GM23338 (cell line): ENCODE measurements at regions not wholly inside any gene's neighbourhood (a gene's known extent, or its start where the extent isn't known, plus 50 kb on each side); places are given as distances from the start of the nearest gene placed in this dataset.
"Not testable (repeated sequence)": the region's sequence is repeated elsewhere in the genome, so short reads cannot be mapped to it uniquely, and the experiment has no call there.

ENCODE experiments used
- ATAC-seq: fragments of 200-7000 bp; cut with Tn5 transposase; 3 replicates; pipeline ENCODE4 v1.9.1; 2020
- DNase-seq: peaks from one replicate; pipeline ENCODE4 v3.0.0-alpha.2; 2015; ENCODE audit warnings: low spot score
- H2AFZ ChIP-seq: fragments of 200-600 bp; sonication (generic); 2 replicates; pipeline ENCODE4 v1.8.0; 2016; ENCODE audit warnings: antibody characterized with exemption, mild to moderate bottlenecking, moderate library complexity
- H3F3A ChIP-seq: fragments of 200-600 bp; sonication (generic); replicated peaks from 2 replicates; pipeline ENCODE4 v1.8.0; 2017; ENCODE audit warnings: antibody characterized with exemption, mixed run types, low read depth
- H3K27ac ChIP-seq: fragments of 200-600 bp; sonication (generic); 2 replicates; pipeline ENCODE4 v1.6.1; 2016; ENCODE audit warnings: low read depth
- H3K27me3 ChIP-seq: fragments of 200-600 bp; sonication (generic); 2 replicates; pipeline ENCODE4 v1.8.0; 2016; ENCODE audit warnings: mild to moderate bottlenecking, mixed run types, moderate library complexity; ENCODE audit not compliant: insufficient read depth
- H3K36me3 ChIP-seq: fragments of 200-600 bp; sonication (generic); 2 replicates; pipeline ENCODE4 v1.8.0; 2016; ENCODE audit warnings: mild to moderate bottlenecking; ENCODE audit not compliant: insufficient read depth
- H3K4me1 ChIP-seq: fragments of 200-600 bp; sonication (generic); 2 replicates; pipeline ENCODE4 v1.8.0; 2016; ENCODE audit warnings: mild to moderate bottlenecking, moderate library complexity; ENCODE audit not compliant: insufficient read depth
- H3K4me2 ChIP-seq: fragments of 200-600 bp; sonication (generic); 2 replicates; pipeline ENCODE4 v1.7.1; 2017; ENCODE audit warnings: mixed run types
- H3K4me3 ChIP-seq: fragments of 200-600 bp; sonication (generic); 2 replicates; pipeline ENCODE4 v1.6.1; 2016; ENCODE audit warnings: mixed run types
- H3K79me2 ChIP-seq: fragments of 200-600 bp; sonication (generic); replicated peaks from 2 replicates; pipeline ENCODE4 v1.8.0; 2017; ENCODE audit warnings: mild to moderate bottlenecking; ENCODE audit not compliant: insufficient read depth
- H3K9me2 ChIP-seq: fragments of 200-600 bp; sonication (generic); 2 replicates; pipeline ENCODE4 v1.8.0; 2017; ENCODE audit not compliant: insufficient read depth
- H4K20me1 ChIP-seq: fragments of 200-600 bp; sonication (generic); replicated peaks from 2 replicates; pipeline ENCODE4 v1.8.0; 2017; ENCODE audit warnings: mild to moderate bottlenecking; ENCODE audit not compliant: insufficient read depth
- H3K27ac Mint-ChIP-seq: 2 replicates; pipeline ENCODE4 v1.8.0; 2020; ENCODE audit warnings: inconsistent platforms, mild to moderate bottlenecking, moderate library complexity, mixed read lengths
- H3K27me3 Mint-ChIP-seq: 3 replicates; pipeline ENCODE4 v1.8.0; 2022; ENCODE audit warnings: low read depth, mild to moderate bottlenecking, moderate library complexity, mixed read lengths, inconsistent platforms; ENCODE audit not compliant: insufficient read depth, poor library complexity
- H3K36me3 Mint-ChIP-seq: 3 replicates; pipeline ENCODE4 v1.8.0; 2021; ENCODE audit warnings: low read depth, mild to moderate bottlenecking, inconsistent platforms, moderate library complexity, mixed read lengths
- H3K4me1 Mint-ChIP-seq: 3 replicates; pipeline ENCODE4 v1.8.0; 2020; ENCODE audit warnings: mild to moderate bottlenecking, inconsistent platforms, mixed read lengths
- H3K4me3 Mint-ChIP-seq: 3 replicates; pipeline ENCODE4 v1.8.0; 2021; ENCODE audit warnings: moderate library complexity, mild to moderate bottlenecking, inconsistent platforms, mixed read lengths
- H3K9me3 Mint-ChIP-seq: 3 replicates; pipeline ENCODE4 v1.8.0; 2020; ENCODE audit warnings: moderate library complexity, mild to moderate bottlenecking, inconsistent platforms, mixed read lengths
- EZH2phosphoT487 ChIP-seq: fragments of 200-600 bp; sonication (generic); IDR thresholded peaks from one replicate; pipeline ENCODE4 v1.8.1; 2018; ENCODE audit warnings: antibody characterized with exemption; ENCODE audit not compliant: unreplicated experiment
- NANOG ChIP-seq: IDR thresholded peaks from 2 replicates; pipeline ENCODE4 v1.6.1; 2016; ENCODE audit warnings: antibody characterized with exemption, borderline replicate concordance
- TF ChIP-seq, protein P1 (sequence below): IDR thresholded peaks from one replicate; pipeline ENCODE4 v1.6.1; 2018; ENCODE audit warnings: antibody characterized with exemption; ENCODE audit not compliant: unreplicated experiment

- H3K4me3 ChIP-seq, result no peak overlapping the region
- no peak for ATAC-seq
- no peaks in the 10 kb centered on the region for H4K20me1 ChIP-seq
- Mint-ChIP-seq H3K36me3 (no peaks in the 10 kb centered on the region), H3K9me3 (peaks cover 5% of the 10 kb centered on the region; the same call in 2 of the 3 replicates), H3K4me1 (no peaks in the 10 kb centered on the region), H3K4me3 (no peak overlapping the region), H3K27me3 (no peaks in the 10 kb centered on the region), H3K27ac (no peak overlapping the region)
- no peak for DNase-seq
- no peak overlapping the region for H3K27ac ChIP-seq
- no peaks in the 10 kb centered on the region for H3K4me1 ChIP-seq
- no peak for TF ChIP-seq EZH2phosphoT487
- no peak for TF ChIP-seq NANOG
- no peak overlapping the region for H2AFZ ChIP-seq
- H3F3A ChIP-seq, result no peaks in the 10 kb centered on the region
- no peaks in the 10 kb centered on the region for H3K9me2 ChIP-seq
- no peaks in the 10 kb centered on the region for H3K79me2 ChIP-seq
- H3K27me3 ChIP-seq, result no peaks in the 10 kb centered on the region
- no peaks in the 10 kb centered on the region for H3K36me3 ChIP-seq
- no peak overlapping the region for H3K4me2 ChIP-seq
Measured at GRCh38 chr5:120124031-120124430, 340.1 kb upstream of the PRR16 start.

- no peaks in the 10 kb centered on the region for H3K4me1 ChIP-seq
- H3K9me3 Mint-ChIP-seq, result peaks cover 7% of the 10 kb centered on the region; the same call in 2 of the 3 replicates
- no peaks in the 10 kb centered on the region for H3K27me3 Mint-ChIP-seq
- no peak overlapping the region for H3K27ac Mint-ChIP-seq
- TF ChIP-seq, protein P1, sequence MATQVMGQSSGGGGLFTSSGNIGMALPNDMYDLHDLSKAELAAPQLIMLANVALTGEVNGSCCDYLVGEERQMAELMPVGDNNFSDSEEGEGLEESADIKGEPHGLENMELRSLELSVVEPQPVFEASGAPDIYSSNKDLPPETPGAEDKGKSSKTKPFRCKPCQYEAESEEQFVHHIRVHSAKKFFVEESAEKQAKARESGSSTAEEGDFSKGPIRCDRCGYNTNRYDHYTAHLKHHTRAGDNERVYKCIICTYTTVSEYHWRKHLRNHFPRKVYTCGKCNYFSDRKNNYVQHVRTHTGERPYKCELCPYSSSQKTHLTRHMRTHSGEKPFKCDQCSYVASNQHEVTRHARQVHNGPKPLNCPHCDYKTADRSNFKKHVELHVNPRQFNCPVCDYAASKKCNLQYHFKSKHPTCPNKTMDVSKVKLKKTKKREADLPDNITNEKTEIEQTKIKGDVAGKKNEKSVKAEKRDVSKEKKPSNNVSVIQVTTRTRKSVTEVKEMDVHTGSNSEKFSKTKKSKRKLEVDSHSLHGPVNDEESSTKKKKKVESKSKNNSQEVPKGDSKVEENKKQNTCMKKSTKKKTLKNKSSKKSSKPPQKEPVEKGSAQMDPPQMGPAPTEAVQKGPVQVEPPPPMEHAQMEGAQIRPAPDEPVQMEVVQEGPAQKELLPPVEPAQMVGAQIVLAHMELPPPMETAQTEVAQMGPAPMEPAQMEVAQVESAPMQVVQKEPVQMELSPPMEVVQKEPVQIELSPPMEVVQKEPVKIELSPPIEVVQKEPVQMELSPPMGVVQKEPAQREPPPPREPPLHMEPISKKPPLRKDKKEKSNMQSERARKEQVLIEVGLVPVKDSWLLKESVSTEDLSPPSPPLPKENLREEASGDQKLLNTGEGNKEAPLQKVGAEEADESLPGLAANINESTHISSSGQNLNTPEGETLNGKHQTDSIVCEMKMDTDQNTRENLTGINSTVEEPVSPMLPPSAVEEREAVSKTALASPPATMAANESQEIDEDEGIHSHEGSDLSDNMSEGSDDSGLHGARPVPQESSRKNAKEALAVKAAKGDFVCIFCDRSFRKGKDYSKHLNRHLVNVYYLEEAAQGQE, result no peak
- no peak for TF ChIP-seq NANOG
- no peak overlapping the region for H2AFZ ChIP-seq
- no peaks in the 10 kb centered on the region for H3K9me2 ChIP-seq
- no peaks in the 10 kb centered on the region for H3K79me2 ChIP-seq
- ATAC-seq, result no peak
- no peak for DNase-seq
- no peak overlapping the region for H3K4me3 ChIP-seq
- no peak overlapping the region for H3K4me2 ChIP-seq
- no peaks in the 10 kb centered on the region for H3K27me3 ChIP-seq
- H3K4me1 Mint-ChIP-seq, result no peaks in the 10 kb centered on the region
- H3F3A ChIP-seq, result no peaks in the 10 kb centered on the region
- no peak overlapping the region for H3K4me3 Mint-ChIP-seq
- H3K36me3 Mint-ChIP-seq, result 0 out of 3 replicates have a peak, but pooled peaks cover 3% of the 10 kb centered on the region
- H3K27ac ChIP-seq, result no peak overlapping the region
- H4K20me1 ChIP-seq, result no peaks in the 10 kb centered on the region
- no peaks in the 10 kb centered on the region for H3K36me3 ChIP-seq
Measured at GRCh38 chr5:120124961-120125360, 339.1 kb upstream of the PRR16 start.

DNA sequence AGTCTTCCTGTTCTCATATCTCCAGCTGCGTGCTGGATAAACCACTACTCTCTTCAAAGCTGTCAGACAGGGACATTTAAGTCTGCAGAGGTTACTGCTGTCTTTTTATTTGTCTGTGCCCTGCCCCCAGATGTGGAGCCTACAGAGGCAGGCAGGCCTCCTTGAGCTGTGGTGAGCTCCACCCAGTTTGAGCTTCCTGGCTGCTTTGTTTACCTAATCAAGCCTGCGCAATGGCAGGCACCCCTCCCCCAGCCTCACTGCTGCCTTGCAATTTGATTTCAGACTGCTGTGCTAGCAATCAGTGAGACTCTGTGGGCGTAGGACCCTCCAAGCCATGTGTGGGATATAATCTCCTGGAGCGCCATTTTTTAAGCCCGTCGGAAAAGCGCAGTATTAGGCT, 331.8 kb upstream of the PRR16 start:
- not testable (repeated sequence) for H3K27me3 Mint-ChIP-seq, H3K27me3 ChIP-seq, H3K27ac Mint-ChIP-seq, ATAC-seq, H3K4me3 Mint-ChIP-seq, H3K4me1 Mint-ChIP-seq, H3K27ac ChIP-seq, H3K4me3 ChIP-seq, H3K4me2 ChIP-seq, H4K20me1 ChIP-seq, H3K4me1 ChIP-seq, H3K36me3 ChIP-seq, H3F3A ChIP-seq, H3K79me2 ChIP-seq, H3K9me2 ChIP-seq
- peaks cover 30% of the 10 kb centered on the region for H3K9me3 Mint-ChIP-seq
- DNase-seq, result peak; percentile 2
- peaks cover 24% of the 10 kb centered on the region for H3K36me3 Mint-ChIP-seq
- H2AFZ ChIP-seq, result peak overlapping the region; percentile 66; the same call in 1 of the 2 replicates
